HG03378 (cell line): ENCODE measurements at regions not wholly inside any gene's neighbourhood (a gene's known extent, or its start where the extent isn't known, plus 50 kb on each side); places are given as distances from the start of the nearest gene placed in this dataset.

ENCODE experiments used
- ATAC-seq: cut with Tn5 transposase; IDR thresholded peaks from one replicate; pipeline ENCODE4 v1.9.1; 2021; ENCODE audit warnings: mild to moderate bottlenecking, moderate library complexity; ENCODE audit not compliant: unreplicated experiment

- ATAC-seq: no peak
Observed at GRCh38 chr9:89655990-89656657, 51.3 kb downstream of the GADD45G start.

DNA sequence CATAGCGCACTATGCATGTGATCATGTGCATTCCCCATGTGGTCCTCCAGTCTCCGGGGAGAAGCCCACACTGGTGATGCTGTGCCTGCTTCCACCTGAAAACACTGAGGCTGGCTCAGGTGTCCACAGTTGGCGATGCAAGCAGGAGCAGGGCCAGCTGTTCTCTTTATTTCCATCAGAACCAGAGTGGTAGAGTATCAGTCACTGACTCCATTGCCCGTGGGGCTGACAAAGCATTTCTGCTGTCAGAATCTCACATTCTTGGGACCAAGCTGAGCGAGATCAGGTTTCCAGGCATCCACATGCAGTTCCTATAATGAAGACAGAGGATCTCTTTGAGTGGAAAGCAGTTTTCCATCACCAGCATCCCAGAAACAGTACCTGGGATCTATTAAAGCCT lies 52.5 kb downstream of the GADD45G start:
- no peak for ATAC-seq

- peak; percentile 68 for ATAC-seq
Observed at GRCh38 chr9:89657765-89658164, 53.0 kb downstream of the GADD45G start.

- no peak for ATAC-seq
Observed at GRCh38 chr9:89658401-89658800, 53.6 kb downstream of the GADD45G start.

- ATAC-seq: no peak
Observed at GRCh38 chr9:89658931-89659330, 54.1 kb downstream of the GADD45G start.

DNA sequence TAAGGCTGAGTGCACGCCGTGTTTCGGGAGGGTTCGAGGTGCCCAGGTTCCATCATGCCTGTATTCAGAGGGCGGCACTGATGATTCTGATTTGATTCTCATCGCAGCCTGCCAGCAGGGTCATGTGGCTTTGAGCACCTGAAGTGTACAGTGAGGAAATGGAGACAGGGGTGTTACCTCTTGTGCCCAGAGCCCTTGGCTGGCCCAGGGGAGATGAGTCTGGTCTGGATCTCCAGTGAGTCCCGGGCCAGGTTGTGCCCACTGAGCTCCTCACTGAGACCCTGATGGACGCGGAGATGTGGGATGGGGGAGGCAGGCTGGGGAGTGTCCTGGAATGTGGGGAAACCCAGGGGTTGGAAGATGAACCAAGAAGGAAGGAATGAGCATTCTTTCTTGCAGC lies 54.7 kb downstream of the GADD45G start:
- ATAC-seq: no peak

- ATAC-seq: no peak
Observed at GRCh38 chr9:89659891-89660685, 55.3 kb downstream of the GADD45G start.

DNA sequence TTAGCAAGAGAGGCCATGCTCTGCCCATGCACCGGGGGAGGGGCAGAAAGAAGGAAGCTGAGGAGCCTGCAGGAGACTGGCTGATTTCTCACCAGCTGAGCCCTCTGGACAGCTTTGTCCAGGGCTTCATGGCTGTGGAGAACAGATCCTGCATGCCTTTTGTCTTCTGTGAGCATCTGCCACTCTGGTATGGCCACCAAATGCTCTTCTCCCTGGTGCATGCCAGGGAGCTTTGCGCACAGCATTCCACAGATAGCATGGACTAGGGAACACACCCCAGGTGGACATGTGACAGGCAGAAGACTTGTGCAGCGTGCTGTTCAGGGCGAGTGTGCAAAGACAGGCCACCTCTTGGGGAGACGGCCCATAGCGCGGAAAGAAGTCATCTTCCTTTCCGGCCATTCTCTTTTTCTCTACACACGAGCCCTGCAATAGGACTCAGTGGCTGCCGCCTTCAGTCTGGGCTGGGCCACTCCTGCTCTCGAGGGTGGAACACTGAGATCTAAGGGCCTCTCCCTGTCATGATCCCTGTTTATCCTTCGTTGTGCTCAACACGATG lies 56.7 kb downstream of the GADD45G start:
- ATAC-seq: no peak

DNA sequence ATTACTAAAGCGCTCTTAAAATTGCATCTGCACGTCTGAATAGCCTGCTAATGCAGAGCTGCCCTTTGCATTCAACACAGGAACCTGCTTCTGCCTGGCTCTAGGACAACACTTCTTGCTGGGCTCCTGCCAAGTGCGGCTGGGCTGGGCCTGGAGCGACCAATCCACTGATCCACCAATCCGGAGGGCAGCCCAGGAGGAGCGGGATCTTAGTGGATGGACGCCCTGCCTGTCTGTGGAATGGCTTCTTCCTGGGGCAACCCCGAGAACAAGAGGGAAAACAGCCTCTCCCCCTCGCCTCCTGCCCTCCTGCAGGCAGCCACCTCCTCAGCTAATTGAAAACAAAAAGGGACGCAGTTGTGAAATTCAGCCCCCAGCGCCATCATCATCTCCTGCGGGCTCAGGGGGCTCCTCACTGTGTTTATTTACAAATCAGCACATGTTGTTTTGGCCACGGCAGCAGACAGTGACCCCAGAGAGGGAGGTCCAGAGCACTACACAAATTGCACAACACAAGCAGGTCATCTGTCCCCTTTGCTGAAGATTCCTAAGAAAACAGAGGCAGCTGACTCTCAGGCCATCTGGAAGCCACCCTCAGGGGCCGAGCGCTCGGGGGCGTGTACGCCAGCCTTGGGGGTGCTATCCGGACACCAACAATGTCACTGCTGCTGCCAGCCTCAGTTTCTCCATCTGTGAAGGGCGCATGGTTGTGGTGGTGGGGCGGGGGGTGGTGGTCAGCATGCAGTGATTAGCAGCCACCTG lies 57.3 kb downstream of the GADD45G start:
- no peak for ATAC-seq

DNA sequence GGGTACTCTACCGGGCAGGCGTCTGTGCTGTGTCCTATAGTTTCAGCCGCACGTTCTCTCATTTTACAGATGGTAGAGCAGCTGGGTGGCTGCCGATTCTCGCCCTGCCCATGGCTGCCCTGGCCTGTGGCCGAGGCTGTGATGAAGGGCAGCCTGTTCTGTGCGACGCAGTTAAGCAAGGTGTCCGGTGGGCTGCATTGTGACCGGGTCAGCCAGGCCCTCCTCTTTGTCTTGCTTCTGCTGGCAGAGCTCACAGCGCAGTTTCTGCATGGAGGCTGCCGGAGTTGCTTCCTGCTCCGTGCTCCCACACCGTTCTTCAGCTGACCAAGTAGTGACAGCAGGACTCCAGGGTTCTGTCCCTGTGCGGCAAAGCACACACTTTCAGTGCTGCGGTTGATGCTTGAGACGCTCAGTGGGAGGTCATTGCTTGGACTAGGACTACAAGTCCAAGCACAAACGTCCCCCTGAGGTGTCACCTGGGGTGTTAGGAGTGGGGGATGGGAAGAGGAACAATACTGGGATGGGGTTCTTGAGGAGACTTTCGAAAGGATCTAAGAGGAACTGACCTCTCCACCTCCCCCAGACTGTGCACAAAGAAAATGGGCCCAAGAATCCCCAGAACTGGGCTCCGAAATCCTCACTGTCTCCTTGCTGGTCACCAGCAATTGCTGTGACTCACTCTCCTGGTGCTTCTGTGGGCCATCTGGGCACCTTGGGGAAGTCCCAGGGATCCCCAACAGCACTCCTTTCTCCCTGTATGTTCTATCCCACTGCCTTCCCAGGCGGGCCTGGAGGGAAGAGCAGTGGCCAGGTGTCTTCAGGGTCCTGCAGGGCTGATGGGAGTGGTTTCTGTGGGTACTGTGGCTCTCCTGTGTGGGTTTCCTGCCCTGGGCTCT lies 58.2 kb downstream of the GADD45G start:
- no peak for ATAC-seq

DNA sequence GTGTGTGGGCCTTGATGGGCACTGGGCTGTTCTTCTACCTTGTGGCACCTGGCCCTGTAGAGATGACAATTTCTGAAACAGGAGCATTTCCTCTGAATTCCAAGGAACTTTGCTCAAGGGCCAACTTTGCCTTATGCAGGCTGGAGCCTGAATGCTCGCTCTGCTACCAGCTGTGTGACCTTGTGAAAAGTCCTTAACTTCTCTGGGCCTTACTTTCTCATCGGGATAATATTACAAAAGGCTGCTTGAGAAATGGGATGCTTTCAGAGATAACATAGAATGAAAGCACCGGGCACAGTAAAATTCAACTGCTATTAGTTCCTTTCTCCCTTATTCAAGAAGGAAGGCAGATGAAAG lies 58.8 kb downstream of the GADD45G start:
- no peak for ATAC-seq

- no peak for ATAC-seq
Observed at GRCh38 chr9:89664010-89664409, 59.2 kb downstream of the GADD45G start.

GRCh38 chr9:89664896-89665329 lies 60.1 kb downstream of the GADD45G start:
- ATAC-seq: no peak

GRCh38 chr9:89666364-89666763 lies 61.6 kb downstream of the GADD45G start:
- no peak for ATAC-seq

DNA sequence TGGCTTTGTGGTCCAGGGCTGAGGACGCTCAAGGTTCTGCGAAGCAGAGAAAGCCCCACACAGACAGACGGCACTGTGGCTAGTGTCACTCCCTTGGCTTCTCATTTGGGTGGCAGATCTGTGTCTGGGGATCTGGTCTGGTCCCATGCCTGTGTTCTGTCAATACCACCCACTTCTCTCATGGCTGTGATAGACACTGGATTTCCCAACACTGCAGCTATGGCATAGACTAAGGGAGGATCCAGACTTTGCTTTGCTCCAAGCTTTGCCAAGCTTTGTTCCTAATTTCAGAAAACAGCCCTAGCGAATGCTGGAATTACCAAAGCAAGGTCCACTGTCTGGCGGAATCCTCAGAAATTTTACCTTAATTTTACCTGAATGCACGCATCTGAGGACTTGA lies 62.1 kb downstream of the GADD45G start:
- ATAC-seq: no peak

- ATAC-seq: no peak
Observed at GRCh38 chr9:89667726-89668125, 62.9 kb downstream of the GADD45G start.

DNA sequence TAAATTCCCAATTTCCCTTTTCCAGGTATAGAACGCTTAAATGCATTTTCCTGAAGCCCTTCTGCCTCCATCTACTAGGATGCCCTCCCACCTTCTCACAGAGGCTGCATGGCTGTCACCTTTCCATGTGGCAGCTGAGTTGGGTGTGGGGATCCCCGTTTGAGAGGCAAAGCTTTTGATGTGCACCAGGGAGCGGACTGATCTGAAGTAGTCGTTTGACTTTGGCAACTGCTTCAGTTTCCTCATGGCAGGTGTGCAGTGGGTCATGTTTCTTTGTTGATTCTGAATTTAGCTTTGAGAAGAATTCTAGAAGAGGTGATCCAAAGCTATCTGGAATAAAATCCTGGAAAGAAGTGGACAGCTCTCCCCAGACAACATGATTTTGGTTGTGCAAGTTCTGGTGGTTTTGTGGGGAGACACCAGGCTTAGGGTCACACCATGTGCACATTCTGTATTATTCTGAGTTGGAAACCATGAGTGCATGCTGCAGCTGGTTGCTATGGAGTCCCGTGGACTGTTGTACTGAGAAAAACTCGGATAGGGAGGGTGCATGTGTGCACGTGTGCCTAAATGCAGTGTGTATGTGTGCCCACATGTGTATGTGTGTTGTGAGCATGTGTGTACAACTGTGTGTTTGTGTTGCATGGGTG lies 63.5 kb downstream of the GADD45G start:
- no peak for ATAC-seq

DNA sequence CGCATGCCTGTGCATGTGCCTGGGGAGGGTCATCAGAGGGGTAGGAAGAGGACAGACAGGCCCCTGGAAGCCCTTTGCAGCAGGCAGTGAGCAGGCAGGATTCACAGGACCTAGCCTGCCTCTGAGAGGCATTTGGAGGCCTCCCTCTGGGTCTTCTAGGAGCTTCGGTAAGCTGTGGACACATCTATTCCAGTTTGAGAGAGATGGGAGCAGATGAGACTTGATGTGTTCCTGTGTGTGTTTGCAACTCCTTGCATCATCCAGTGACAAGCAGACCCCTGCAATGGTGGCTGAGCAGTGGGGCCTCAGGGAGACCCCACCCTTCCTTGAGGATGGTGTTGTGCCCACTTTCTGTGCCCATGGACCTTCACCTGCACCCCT lies 64.0 kb downstream of the GADD45G start:
- no peak for ATAC-seq

- no peak for ATAC-seq
Observed at GRCh38 chr9:89669361-89669842, 64.6 kb downstream of the GADD45G start.

- no peak for ATAC-seq
Observed at GRCh38 chr9:89670114-89670513, 65.3 kb downstream of the GADD45G start.
